OCI-LY7 (cell line): ENCODE measurements at regions not wholly inside any gene's neighbourhood (a gene's known extent, or its start where the extent isn't known, plus 50 kb on each side); places are given as distances from the start of the nearest gene placed in this dataset.

ENCODE experiments used
- EZH2phosphoT487 ChIP-seq: fragments of 200-600 bp; sonication (generic); IDR thresholded peaks from 2 replicates; pipeline ENCODE4 v1.6.1; 2018; ENCODE audit warnings: low read depth, borderline replicate concordance, mild to moderate bottlenecking, mixed run types, antibody characterized with exemption, low read length, moderate library complexity, mixed read lengths
- TF ChIP-seq, protein P1 (sequence below): fragments of 200-600 bp; sonication (generic); conservative IDR thresholded peaks from 2 replicates; pipeline ENCODE4 v1.5.1; 2014; ENCODE audit warnings: mild to moderate bottlenecking, antibody characterized with exemption, low read length, moderate library complexity, mixed read lengths

DNA sequence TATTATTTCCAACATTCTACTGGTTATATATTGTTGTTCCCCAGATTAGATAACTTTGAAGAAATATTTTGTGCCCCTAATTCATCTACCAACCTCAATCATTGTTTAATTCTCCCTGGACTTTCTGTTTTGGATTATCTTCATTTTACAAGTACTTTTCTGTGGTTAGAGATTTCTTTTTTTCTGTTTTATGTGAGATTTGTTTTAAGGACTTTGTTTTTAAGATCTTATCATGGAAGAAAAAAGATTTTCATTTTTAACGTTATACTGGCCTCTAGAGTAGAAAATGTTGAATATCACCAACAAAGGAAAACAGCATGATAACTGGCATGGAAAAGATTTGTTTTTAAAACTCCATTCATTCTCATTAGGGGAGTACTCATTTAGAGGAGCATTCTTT, 210.9 kb upstream of the KCNMB2 start:
- TF ChIP-seq, protein P1, sequence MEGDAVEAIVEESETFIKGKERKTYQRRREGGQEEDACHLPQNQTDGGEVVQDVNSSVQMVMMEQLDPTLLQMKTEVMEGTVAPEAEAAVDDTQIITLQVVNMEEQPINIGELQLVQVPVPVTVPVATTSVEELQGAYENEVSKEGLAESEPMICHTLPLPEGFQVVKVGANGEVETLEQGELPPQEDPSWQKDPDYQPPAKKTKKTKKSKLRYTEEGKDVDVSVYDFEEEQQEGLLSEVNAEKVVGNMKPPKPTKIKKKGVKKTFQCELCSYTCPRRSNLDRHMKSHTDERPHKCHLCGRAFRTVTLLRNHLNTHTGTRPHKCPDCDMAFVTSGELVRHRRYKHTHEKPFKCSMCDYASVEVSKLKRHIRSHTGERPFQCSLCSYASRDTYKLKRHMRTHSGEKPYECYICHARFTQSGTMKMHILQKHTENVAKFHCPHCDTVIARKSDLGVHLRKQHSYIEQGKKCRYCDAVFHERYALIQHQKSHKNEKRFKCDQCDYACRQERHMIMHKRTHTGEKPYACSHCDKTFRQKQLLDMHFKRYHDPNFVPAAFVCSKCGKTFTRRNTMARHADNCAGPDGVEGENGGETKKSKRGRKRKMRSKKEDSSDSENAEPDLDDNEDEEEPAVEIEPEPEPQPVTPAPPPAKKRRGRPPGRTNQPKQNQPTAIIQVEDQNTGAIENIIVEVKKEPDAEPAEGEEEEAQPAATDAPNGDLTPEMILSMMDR: 0 out of 2 replicates have a peak, but pooled peaks have one; percentile 26
- TF ChIP-seq EZH2phosphoT487: no peak
